Stimulated activated CD4-positive, alpha-beta T cell treated with anti-CD3 and anti-CD28 coated beads, Interleukin-12 subunit alpha, Interleukin-12 subunit beta, amount 100 ng/mL, for 24 hours (primary cell): ENCODE measurements at regions not wholly inside any gene's neighbourhood (a gene's known extent, or its start where the extent isn't known, plus 50 kb on each side); places are given as distances from the start of the nearest gene placed in this dataset.

ENCODE experiments used
- DNase-seq, 2 experiments: peaks; one replicate each; pipeline ENCODE4 v3.0.0-alpha.2; 2020; ENCODE audit warnings: low read depth in 2 of 2

GRCh38 chr6:147859071-147859470 is 350.6 kb downstream of the SAMD5 start:
- DNase-seq, result no peak

GRCh38 chr6:147861696-147862095 is 353.2 kb downstream of the SAMD5 start:
- no peak for DNase-seq

GRCh38 chr6:147867433-147868226 is 359.1 kb downstream of the SAMD5 start:
- DNase-seq, result no peak

GRCh38 chr6:147868427-147869190 is 360.1 kb downstream of the SAMD5 start:
- DNase-seq, result no peak

- no peak for DNase-seq
Observed at GRCh38 chr6:147869201-147869600, 360.7 kb downstream of the SAMD5 start.

GRCh38 chr6:147869869-147870268 is 361.4 kb downstream of the SAMD5 start:
- no peak for DNase-seq

- DNase-seq, result no peak
Observed at GRCh38 chr6:147870506-147871110, 362.1 kb downstream of the SAMD5 start.

GRCh38 chr6:147872002-147872401 is 363.5 kb downstream of the SAMD5 start:
- DNase-seq, result no peak

- no peak for DNase-seq
Observed at GRCh38 chr6:147873816-147874215, 365.3 kb downstream of the SAMD5 start.

- DNase-seq, result no peak
Observed at GRCh38 chr6:147874322-147874721, 365.8 kb downstream of the SAMD5 start.

GRCh38 chr6:147879031-147879580 is 370.6 kb downstream of the SAMD5 start:
- no peak for DNase-seq

- no peak for DNase-seq
Observed at GRCh38 chr6:147881432-147881831, 372.9 kb downstream of the SAMD5 start.

GRCh38 chr6:147888374-147888773 is 379.9 kb downstream of the SAMD5 start:
- DNase-seq, result no peak

GRCh38 chr6:147891671-147892070 is 383.2 kb downstream of the SAMD5 start:
- DNase-seq, result no peak

- DNase-seq, result no peak
Observed at GRCh38 chr6:147892476-147892875, 384.0 kb downstream of the SAMD5 start.

- no peak for DNase-seq
Observed at GRCh38 chr6:147895272-147895671, 386.8 kb downstream of the SAMD5 start.

- DNase-seq, result no peak
Observed at GRCh38 chr6:147900247-147900830, 391.8 kb downstream of the SAMD5 start.

GRCh38 chr6:147903321-147903720 is 394.8 kb downstream of the SAMD5 start:
- no peak for DNase-seq

- DNase-seq, result no peak
Observed at GRCh38 chr6:147903931-147904330, 395.4 kb downstream of the SAMD5 start.

- no peak for DNase-seq
Observed at GRCh38 chr6:147904416-147904815, 395.9 kb downstream of the SAMD5 start.

- no peak for DNase-seq
Observed at GRCh38 chr6:147905711-147906110, 397.2 kb downstream of the SAMD5 start.

GRCh38 chr6:147906361-147906760 is 397.9 kb downstream of the SAMD5 start:
- DNase-seq, result no peak
